HEK293 (cell line): ENCODE measurements at regions not wholly inside any gene's neighbourhood (a gene's known extent, or its start where the extent isn't known, plus 50 kb on each side); places are given as distances from the start of the nearest gene placed in this dataset.

ENCODE experiments used
- KLF1 ChIP-seq: fragments of 450-650 bp; formaldehyde crosslinking; IDR thresholded peaks from 2 replicates; pipeline ENCODE4 v1.5.1; 2016; ENCODE audit warnings: missing biosample characterization, missing genetic modification characterization
- ZNF324 ChIP-seq: fragments of 450-650 bp; formaldehyde crosslinking; IDR thresholded peaks from 2 replicates; pipeline ENCODE4 v1.5.1; 2016; ENCODE audit warnings: missing biosample characterization, missing genetic modification characterization
- ZNF48 ChIP-seq: fragments of 450-650 bp; formaldehyde crosslinking; IDR thresholded peaks from 2 replicates; pipeline ENCODE4 v1.5.1; 2016; ENCODE audit warnings: missing biosample characterization, missing genetic modification characterization
- TF ChIP-seq, protein P1 (sequence below): fragments of 450-650 bp; formaldehyde crosslinking; IDR thresholded peaks from 2 replicates; pipeline ENCODE4 v1.5.1; 2016; ENCODE audit warnings: missing biosample characterization, missing genetic modification characterization
- TF ChIP-seq, protein P2 (sequence below): fragments of 450-650 bp; formaldehyde crosslinking; IDR thresholded peaks from 2 replicates; pipeline ENCODE4 v1.5.1; 2016; ENCODE audit warnings: missing biosample characterization, missing genetic modification characterization
- TF ChIP-seq, protein P3 (sequence below): fragments of 450-650 bp; formaldehyde crosslinking; IDR thresholded peaks from 2 replicates; pipeline ENCODE4 v1.5.1; 2016; ENCODE audit warnings: missing biosample characterization, missing genetic modification characterization

DNA sequence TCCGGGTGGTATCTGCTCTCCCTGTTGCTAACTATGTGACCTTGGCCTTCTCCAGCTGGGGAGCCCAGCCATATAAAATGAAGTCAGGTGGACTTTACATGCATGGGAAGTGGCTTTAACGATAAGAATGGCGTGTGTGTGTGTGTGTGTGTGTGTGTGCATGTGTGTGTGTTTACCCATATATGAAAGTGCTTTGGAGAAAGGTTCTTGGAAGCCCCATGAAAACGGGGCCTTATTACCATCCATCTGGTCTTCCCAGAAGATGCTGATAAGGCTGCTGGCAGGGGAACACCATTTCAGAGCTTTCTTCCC is 94.8 kb downstream of the LRRC74A start:
- TF ChIP-seq KLF1 (tag by site-specific recombination) (no peak), ZNF324 (no peak), ZNF48 (tag by site-specific recombination) (no peak)
- TF ChIP-seq, protein P1, sequence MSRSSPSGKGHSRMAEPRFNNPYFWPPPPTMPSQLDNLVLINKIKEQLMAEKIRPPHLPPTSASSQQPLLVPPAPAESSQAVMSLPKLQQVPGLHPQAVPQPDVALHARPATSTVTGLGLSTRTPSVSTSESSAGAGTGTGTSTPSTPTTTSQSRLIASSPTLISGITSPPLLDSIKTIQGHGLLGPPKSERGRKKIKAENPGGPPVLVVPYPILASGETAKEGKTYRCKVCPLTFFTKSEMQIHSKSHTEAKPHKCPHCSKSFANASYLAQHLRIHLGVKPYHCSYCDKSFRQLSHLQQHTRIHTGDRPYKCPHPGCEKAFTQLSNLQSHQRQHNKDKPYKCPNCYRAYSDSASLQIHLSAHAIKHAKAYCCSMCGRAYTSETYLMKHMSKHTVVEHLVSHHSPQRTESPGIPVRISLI (tag by site-specific recombination) = no peak
- TF ChIP-seq, protein P2, sequence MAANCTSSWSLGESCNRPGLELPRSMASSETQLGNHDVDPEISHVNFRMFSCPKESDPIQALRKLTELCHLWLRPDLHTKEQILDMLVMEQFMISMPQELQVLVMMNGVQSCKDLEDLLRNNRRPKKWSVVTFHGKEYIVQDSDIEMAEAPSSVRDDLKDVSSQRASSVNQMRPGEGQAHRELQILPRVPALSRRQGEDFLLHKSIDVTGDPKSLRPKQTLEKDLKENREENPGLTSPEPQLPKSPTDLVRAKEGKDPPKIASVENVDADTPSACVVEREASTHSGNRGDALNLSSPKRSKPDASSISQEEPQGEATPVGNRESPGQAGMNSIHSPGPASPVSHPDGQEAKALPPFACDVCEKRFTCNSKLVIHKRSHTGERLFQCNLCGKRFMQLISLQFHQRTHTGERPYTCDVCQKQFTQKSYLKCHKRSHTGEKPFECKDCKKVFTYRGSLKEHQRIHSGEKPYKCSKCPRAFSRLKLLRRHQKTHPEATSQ (tag by site-specific recombination) = no peak
- TF ChIP-seq, protein P3, sequence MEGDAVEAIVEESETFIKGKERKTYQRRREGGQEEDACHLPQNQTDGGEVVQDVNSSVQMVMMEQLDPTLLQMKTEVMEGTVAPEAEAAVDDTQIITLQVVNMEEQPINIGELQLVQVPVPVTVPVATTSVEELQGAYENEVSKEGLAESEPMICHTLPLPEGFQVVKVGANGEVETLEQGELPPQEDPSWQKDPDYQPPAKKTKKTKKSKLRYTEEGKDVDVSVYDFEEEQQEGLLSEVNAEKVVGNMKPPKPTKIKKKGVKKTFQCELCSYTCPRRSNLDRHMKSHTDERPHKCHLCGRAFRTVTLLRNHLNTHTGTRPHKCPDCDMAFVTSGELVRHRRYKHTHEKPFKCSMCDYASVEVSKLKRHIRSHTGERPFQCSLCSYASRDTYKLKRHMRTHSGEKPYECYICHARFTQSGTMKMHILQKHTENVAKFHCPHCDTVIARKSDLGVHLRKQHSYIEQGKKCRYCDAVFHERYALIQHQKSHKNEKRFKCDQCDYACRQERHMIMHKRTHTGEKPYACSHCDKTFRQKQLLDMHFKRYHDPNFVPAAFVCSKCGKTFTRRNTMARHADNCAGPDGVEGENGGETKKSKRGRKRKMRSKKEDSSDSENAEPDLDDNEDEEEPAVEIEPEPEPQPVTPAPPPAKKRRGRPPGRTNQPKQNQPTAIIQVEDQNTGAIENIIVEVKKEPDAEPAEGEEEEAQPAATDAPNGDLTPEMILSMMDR (tag by site-specific recombination) = no peak
